ENCODE measurements at regions not wholly inside any gene's neighbourhood (a gene's known extent, or its start where the extent isn't known, plus 50 kb on each side); places are given as distances from the start of the nearest gene placed in this dataset.
"Not testable (repeated sequence)": the region's sequence is repeated elsewhere in the genome, so short reads cannot be mapped to it uniquely, and the experiment has no call there.

DNA sequence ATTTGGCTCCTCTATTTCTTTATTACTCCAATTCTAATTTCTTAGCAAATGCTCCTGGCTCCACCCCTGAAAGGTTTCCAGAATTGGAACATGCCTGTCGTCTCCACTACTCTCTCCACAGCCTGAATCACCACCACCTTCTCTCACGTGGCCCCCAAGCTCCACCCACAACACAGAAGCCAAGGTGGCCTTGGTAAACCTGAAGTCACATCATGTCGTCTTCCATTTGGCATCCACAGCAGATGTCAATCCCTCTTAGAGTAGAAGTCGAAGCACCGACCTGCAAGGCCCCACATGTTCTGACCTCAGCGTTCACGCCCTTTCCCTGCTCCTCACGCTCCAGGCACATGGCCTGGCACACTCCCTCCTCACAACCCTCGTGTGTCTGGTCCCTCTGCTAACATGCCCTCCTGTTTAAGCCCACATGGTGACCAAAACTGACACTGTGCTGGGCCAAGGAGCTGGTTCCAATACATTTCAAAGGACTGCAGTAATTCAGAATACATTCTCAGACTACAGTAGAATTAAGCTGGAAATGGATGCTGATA is 56.3 kb upstream of the GPC1 start:
- no peak for DNase-seq (ENCODE audit: extremely low read depth, low read depth)
- TF ChIP-seq, protein P1, sequence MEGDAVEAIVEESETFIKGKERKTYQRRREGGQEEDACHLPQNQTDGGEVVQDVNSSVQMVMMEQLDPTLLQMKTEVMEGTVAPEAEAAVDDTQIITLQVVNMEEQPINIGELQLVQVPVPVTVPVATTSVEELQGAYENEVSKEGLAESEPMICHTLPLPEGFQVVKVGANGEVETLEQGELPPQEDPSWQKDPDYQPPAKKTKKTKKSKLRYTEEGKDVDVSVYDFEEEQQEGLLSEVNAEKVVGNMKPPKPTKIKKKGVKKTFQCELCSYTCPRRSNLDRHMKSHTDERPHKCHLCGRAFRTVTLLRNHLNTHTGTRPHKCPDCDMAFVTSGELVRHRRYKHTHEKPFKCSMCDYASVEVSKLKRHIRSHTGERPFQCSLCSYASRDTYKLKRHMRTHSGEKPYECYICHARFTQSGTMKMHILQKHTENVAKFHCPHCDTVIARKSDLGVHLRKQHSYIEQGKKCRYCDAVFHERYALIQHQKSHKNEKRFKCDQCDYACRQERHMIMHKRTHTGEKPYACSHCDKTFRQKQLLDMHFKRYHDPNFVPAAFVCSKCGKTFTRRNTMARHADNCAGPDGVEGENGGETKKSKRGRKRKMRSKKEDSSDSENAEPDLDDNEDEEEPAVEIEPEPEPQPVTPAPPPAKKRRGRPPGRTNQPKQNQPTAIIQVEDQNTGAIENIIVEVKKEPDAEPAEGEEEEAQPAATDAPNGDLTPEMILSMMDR (IDR thresholded peaks at IDR 0.05; ENCODE audit: low read depth, low read length, missing control alignments), result no peak
- no peak overlapping the region for H3K4me3 ChIP-seq (replicated peaks; ENCODE audit: low read depth, low read length)

- H3K4me3 ChIP-seq (replicated peaks; ENCODE audit: low read depth, low read length), result no peak overlapping the region
- DNase-seq (ENCODE audit: extremely low read depth, low read depth), result no peak
- TF ChIP-seq, protein P1 (IDR thresholded peaks at IDR 0.05; ENCODE audit: low read depth, low read length, missing control alignments), result no peak
These were observed 52.2 kb upstream of the GPC1 start for GRCh38 chr2:240383099-240383758.

GRCh38 chr2:240383871-240384700 is 51.4 kb upstream of the GPC1 start:
- DNase-seq (ENCODE audit: extremely low read depth, low read depth), result no peak
- TF ChIP-seq, protein P1 (IDR thresholded peaks at IDR 0.05; ENCODE audit: low read depth, low read length, missing control alignments), result no peak
- H3K4me3 ChIP-seq (replicated peaks; ENCODE audit: low read depth, low read length), result no peak overlapping the region

- no peak for DNase-seq (ENCODE audit: extremely low read depth, low read depth)
- no peak overlapping the region for H3K4me3 ChIP-seq (replicated peaks; ENCODE audit: low read depth, low read length)
- TF ChIP-seq, protein P1 (IDR thresholded peaks at IDR 0.05; ENCODE audit: low read depth, low read length, missing control alignments), result no peak
These were observed 50.6 kb upstream of the GPC1 start for GRCh38 chr2:240384711-240385450.

DNA sequence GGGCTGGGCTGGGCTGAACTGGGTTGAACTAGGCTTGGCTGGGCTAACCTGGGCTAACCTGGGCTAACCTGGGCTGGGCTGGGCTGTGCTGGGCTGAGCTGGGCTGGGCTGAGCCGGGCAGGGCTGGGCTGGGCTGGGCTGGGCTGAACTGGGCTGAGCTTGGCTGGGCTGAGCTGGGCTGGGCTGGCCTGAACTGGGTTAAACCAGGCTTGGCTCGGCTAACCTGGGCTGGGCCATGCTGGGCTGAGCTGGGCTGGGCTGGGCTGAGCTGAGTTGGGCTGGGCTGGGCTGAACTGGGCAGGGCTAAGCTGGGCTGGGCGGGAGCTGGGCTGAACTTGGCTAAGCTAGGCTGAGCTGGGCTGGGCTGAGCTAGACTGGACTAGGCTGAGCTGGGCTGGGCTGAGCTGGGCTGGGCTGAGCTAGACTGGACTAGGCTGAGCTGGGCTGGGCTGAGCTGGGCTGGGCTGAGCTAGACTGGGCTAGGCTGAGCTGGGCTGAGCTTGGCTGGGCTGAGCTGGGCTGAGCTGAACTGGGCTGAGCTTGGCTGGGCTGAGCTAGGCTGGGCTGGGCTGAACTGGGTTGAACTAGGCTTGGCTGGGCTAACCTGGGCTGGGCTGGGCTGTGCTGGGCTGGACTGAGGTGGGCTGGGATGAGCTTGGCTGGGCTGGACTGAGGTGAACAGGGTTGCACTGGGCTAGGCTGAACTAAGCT is 49.9 kb upstream of the GPC1 start:
- DNase-seq (ENCODE audit: extremely low read depth, low read depth), result not testable (repeated sequence)

More for the DNA sequence above, 49.9 kb upstream of the GPC1 start:
- H3K4me3 ChIP-seq (replicated peaks; ENCODE audit: low read depth, low read length), result not testable (repeated sequence)
